Astrocyte of the spinal cord (primary cell): ENCODE measurements at regions not wholly inside any gene's neighbourhood (a gene's known extent, or its start where the extent isn't known, plus 50 kb on each side); places are given as distances from the start of the nearest gene placed in this dataset.
A peak's percentile ranks its signal among the peaks of the same experiment; 100 is the strongest.

Experiments
- DNase-seq: peaks from one replicate; pipeline ENCODE4 v3.0.0; 2011; ENCODE audit warnings: low read depth, low spot score
- H3K4me3 ChIP-seq: 2 replicates; pipeline ENCODE4 v1.5.1; 2011; ENCODE audit warnings: low read depth, mild to moderate bottlenecking, low read length, moderate library complexity
- CTCF ChIP-seq: IDR thresholded peaks from 2 replicates; pipeline ENCODE4 v1.5.1; 2012; ENCODE audit warnings: low read depth, mild to moderate bottlenecking, low read length, inconsistent platforms
- in situ Hi-C: cut with HindIII; loops from 2 replicates; pipeline ENCODE4 v1.10.0; 2017; ENCODE audit warnings: low sequenced_read_pairs

- in situ Hi-C loops, result no loop called here
- no peak for DNase-seq
- TF ChIP-seq CTCF, result no peak
- no peak overlapping the region for H3K4me3 ChIP-seq
Measured at GRCh38 chr1:96996001-96996400, 274.4 kb downstream of the PTBP2 start.

GRCh38 chr1:96997717-96998116 is 276.1 kb downstream of the PTBP2 start:
- in situ Hi-C loops, result no loop called here
- no peak overlapping the region for H3K4me3 ChIP-seq
- no peak for TF ChIP-seq CTCF
- no peak for DNase-seq

- no peak overlapping the region for H3K4me3 ChIP-seq
- in situ Hi-C loops, result no loop called here
- no peak for DNase-seq
- TF ChIP-seq CTCF, result no peak
Measured at GRCh38 chr1:96998466-96998865, 276.9 kb downstream of the PTBP2 start.

- H3K4me3 ChIP-seq, result no peak overlapping the region
- in situ Hi-C loops, result no loop called here
- DNase-seq, result no peak
- TF ChIP-seq CTCF, result no peak
Measured at GRCh38 chr1:96999191-96999590, 277.6 kb downstream of the PTBP2 start.

- no peak for TF ChIP-seq CTCF
- in situ Hi-C loops, result no loop called here
- peak; percentile 53 for DNase-seq
- H3K4me3 ChIP-seq, result no peak overlapping the region
Measured at GRCh38 chr1:97004054-97004453, 282.5 kb downstream of the PTBP2 start.

GRCh38 chr1:97004743-97005142 is 283.2 kb downstream of the PTBP2 start:
- in situ Hi-C loops, result no loop called here
- DNase-seq, result no peak
- TF ChIP-seq CTCF, result no peak
- no peak overlapping the region for H3K4me3 ChIP-seq
